Middle frontal gyrus (tissue), 1 donor: ENCODE measurements at regions not wholly inside any gene's neighbourhood (a gene's known extent, or its start where the extent isn't known, plus 50 kb on each side); places are given as distances from the start of the nearest gene placed in this dataset.
A peak's percentile ranks its signal among the peaks of the same experiment; 100 is the strongest.

ENCODE experiments used
- DNase-seq: peaks from one replicate; pipeline ENCODE4 v3.0.0-alpha.2; 2015; ENCODE audit warnings: low spot score; ENCODE audit errors: extremely low spot score

- DNase-seq, result no peak
These were observed 276.6 kb upstream of the GHITM start for GRCh38 chr10:83862723-83863122.

GRCh38 chr10:83863283-83863966, 275.9 kb upstream of the GHITM start:
- no peak for DNase-seq

GRCh38 chr10:83869898-83870297, 269.4 kb upstream of the GHITM start:
- no peak for DNase-seq

GRCh38 chr10:83871187-83872081, 267.9 kb upstream of the GHITM start:
- DNase-seq, result peak; percentile 70

DNA sequence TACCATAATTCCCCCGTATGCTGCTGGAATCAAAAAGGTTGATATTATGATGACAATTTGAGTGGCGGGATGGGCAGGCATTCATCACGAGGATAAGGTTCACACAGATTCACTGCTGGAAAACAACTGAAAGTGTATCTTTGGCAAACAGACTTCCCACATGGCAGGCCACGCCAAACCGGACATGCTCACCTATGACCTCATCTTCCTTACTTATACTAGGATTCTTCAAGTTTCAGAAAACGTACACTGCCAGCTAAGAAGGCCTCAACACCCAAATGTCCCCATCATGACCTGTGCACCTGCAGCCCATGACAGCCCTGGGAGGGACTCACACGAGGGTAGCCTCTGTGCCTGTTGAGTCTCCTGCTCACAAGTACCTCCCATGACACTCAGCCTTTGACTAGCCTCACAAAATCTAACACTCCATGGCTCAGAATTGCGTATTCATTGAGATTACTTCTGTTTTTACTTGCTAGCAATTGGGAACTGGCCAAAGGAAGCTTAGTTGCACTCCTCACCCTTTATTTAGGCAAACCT, 259.0 kb upstream of the GHITM start:
- no peak for DNase-seq

DNA sequence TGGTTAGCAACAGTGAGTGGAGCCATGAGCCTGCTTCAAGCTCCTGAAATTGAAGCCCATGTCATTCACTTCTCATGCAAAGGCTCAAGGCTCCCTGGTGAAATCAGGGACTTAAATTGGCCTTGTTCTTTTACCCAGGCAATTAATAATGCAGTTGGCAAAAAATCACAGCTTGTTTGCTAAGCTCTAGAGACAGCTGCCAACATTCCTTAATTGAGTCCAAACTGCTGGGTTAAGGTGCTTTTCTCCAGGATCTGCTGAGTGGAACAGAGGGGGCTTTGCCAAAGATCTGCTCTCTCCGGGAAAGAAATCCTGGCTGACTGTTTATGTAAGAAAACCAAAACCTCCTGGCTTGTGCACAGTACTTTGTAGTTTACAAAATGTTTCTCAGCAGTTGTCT, 257.6 kb upstream of the GHITM start:
- DNase-seq, result peak; percentile 31

DNA sequence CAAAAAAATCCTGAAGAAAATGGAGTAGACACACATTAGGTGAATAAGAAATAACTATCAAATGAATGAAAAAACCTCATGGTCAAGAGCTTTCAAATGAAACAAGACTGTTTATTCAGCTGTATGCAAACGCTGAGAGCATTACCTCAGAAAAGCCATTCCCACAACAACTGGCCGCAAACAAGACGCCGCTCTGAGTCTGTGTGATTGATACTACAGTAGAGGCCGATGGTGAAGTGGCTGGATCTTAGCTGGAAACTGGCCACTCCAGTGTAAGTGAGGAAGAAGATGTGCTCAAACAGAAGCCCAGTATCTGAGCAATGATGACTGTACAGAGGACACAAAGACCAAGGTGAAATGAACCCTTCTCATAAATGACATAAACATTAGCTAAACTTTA, 252.4 kb upstream of the GHITM start:
- no peak for DNase-seq

- no peak for DNase-seq
These were observed 246.6 kb upstream of the GHITM start for GRCh38 chr10:83892737-83893136.

DNA sequence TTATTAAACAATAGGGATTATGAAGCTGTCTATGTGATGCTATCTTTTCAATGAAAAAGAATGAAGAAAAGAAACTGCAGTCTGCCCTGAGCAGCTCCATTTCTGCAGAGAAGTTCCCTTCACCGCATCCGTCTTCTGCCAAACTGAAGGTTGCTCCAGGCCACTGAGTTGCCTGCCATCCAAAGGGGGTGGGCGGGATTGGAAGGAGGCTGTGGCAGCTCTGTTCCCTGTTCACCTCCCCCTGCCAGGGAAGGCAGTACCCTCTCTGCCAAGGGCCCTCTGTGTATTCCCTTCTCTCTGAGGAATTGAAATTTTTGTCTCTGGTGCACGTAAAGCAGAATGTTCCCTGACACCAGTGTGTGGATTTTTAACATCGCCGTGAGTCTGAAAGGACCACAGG, 243.1 kb upstream of the GHITM start:
- no peak for DNase-seq

DNA sequence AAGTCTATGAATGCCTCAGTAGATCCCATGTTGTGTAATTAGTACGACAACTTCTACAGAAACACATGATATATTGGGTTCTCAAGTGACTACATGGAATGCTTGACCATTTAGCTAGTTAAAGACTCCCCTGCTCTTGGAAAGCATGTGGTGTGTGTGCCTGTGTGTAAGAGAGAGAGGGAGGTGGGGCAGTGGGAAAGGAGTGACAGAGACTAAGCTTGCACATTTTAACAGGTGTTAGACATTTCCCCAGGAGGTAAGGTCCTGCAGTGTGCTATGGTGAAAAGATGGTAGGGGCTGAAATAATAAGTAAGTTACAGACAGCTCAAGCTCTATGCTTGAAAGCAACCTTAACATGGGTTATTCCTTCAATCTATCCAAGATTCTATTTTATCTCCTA, 241.7 kb upstream of the GHITM start:
- no peak for DNase-seq

DNA sequence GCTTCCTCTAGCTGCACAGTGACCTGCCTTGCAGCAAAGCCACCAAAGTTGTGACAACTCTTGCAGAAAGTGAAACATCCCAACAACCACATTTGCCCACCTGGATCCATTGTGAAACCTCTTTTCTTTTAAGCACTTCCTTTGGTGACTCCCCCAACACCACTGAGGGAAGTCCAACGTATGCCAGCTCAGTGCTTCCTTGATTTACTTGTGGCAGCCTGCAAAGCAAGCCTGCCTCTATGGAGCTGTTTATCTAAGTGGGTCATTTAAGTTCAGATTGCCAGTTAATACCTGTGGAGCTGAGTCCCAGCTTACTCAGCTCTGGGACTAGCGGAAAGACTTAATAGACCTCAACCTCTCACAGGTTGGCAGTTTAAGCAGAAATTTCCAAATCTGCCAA, 230.8 kb upstream of the GHITM start:
- no peak for DNase-seq

DNA sequence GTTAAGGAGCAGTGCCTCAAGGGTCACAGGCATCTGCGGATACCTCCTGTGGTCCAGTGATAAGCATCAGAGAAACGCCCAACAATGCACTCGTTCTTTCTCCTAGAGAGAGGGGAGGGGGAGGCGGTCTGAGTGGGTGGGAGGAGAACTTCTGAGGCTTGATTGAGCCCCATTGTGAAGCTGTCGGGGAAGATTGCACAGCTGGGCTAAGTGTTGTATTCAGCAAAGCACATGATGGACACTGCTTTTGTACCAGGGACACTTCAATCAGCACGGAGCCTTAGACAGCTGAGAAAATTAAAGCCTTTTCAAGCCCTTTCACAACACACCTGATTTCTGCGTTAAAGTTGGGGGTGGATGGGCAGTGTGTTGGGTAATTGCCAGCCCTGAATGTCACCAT, 230.3 kb upstream of the GHITM start:
- no peak for DNase-seq

- DNase-seq, result no peak
These were observed 223.5 kb upstream of the GHITM start for GRCh38 chr10:83915801-83916200.

DNA sequence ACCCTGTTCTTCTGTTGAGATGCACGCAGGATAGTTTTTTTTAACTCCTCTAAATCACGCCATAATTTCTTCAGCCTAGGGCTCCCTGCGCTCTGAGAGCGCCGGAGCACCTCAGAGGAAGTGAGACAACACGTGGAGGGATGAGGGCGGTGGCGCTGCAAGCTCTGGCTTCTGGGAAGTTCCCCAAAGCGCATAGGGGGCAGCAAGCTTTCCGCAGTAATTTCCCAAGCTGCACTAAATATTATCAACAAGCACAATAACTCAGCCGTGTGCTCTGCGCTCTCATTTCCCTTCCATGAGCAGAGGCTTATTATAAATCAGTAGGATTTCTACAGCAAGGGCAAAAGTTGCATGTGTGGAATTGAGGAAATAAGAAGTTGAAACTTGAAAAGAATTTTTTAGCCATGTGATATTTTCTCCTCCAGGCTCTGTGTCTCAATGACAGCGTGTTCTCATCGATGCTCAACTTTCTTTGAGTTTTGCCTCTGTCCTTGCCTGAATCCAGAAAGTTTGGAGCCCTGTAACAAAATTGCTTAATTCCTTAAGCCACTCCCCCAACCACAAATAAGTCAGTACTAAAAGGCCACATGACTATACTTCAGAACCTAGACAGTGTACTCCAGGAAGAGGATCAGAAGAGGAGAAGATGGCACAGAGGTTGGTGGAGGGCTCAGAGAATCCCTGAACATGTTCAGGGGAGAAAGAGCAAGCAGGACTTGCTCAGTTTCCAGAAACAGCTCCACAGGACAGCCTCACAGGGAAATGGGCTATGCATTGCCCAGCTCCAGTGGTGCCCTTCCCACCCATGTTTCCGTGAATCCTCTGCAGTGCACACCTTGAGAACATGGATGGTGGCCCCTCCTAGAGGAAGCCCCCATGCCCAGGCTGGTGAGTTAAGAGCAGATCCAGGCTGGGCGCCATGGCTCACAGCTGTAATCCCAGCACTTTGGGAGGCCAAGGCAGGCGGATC, 221.5 kb upstream of the GHITM start:
- DNase-seq, result no peak

- DNase-seq, result no peak
These were observed 220.1 kb upstream of the GHITM start for GRCh38 chr10:83919187-83919586.

- no peak for DNase-seq
These were observed 217.1 kb upstream of the GHITM start for GRCh38 chr10:83921984-83922860.

DNA sequence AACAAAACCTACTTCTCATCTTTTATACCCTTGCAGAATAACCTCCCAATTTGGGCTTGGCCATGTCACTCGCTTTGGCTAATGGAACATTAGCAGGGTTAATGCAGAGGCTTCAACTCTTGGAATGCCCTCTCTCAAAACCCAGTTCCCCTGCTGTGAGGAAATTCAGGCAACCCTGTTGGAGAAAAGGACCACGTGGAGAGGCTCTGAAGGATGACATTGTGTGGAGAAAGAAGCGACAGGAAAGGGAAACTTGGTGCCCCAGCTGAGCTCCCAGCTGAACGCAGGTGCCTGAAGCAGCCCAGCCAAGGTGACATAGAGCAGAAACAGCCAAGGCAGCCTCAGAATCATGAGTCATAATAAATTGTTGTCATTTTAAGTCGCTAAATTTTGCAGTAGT, 214.2 kb upstream of the GHITM start:
- no peak for DNase-seq

- DNase-seq, result no peak
These were observed 212.7 kb upstream of the GHITM start for GRCh38 chr10:83926606-83927005.

DNA sequence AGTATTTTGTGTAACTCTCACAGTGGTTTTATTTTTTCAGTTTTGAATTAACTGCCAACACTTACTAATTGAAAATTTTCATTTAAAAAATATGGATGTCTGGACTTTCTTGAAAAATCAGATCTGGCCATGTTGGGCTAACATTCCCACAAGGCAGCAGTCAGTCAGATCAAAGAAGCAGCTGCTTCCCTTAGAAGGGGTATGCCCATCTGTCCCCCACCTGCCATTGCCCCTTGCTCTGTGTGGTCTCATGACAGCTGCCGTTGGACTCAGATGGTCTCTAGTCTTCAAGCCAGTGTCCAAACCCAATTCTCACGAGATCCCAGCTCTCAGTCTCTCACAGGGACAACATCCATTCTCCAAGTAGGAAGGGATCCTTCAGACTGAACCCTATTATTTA, 212.1 kb upstream of the GHITM start:
- DNase-seq, result no peak

- DNase-seq, result no peak
These were observed 209.9 kb upstream of the GHITM start for GRCh38 chr10:83929399-83929798.
